Osteoblast (primary cell): ENCODE measurements at regions not wholly inside any gene's neighbourhood (a gene's known extent, or its start where the extent isn't known, plus 50 kb on each side); places are given as distances from the start of the nearest gene placed in this dataset.
"Not testable (repeated sequence)": the region's sequence is repeated elsewhere in the genome, so short reads cannot be mapped to it uniquely, and the experiment has no call there.

Experiments used
- DNase-seq: peaks from one replicate; pipeline ENCODE4 v3.0.0; 2011; ENCODE audit warnings: low spot score, mixed read lengths; ENCODE audit not compliant: insufficient read length; ENCODE audit errors: missing footprints
- H2AFZ ChIP-seq: 2 replicates; pipeline ENCODE4 v1.6.0; 2011; ENCODE audit warnings: mild to moderate bottlenecking, low read length
- H3K27ac ChIP-seq: 2 replicates; pipeline ENCODE4 v1.5.1; 2011; ENCODE audit warnings: mild to moderate bottlenecking, low read depth, low read length, moderate library complexity
- H3K27me3 ChIP-seq: 2 replicates; pipeline ENCODE4 v1.6.0; 2012; ENCODE audit warnings: mild to moderate bottlenecking, control low read depth, inconsistent platforms, low read length, moderate library complexity; ENCODE audit not compliant: insufficient read depth
- H3K36me3 ChIP-seq: 2 replicates; pipeline ENCODE4 v1.5.1; 2011; ENCODE audit warnings: mild to moderate bottlenecking, low read length, control low read depth, moderate library complexity; ENCODE audit not compliant: insufficient read depth
- H3K4me1 ChIP-seq: 2 replicates; pipeline ENCODE4 v1.5.1; 2011; ENCODE audit warnings: mild to moderate bottlenecking, low read length, control low read depth, moderate library complexity; ENCODE audit not compliant: insufficient read depth
- H3K4me2 ChIP-seq: 2 replicates; pipeline ENCODE4 v1.6.0; 2011; ENCODE audit warnings: mild to moderate bottlenecking, low read length; ENCODE audit not compliant: insufficient read depth
- H3K4me3 ChIP-seq: fragments of 200-600 bp; sonication (generic); 3 replicates; pipeline ENCODE4 v1.5.1; 2012; ENCODE audit warnings: mild to moderate bottlenecking, low read length, inconsistent platforms; ENCODE audit not compliant: insufficient read depth
- H3K79me2 ChIP-seq: 2 replicates; pipeline ENCODE4 v1.6.0; 2012; ENCODE audit warnings: mild to moderate bottlenecking, low read length, control low read depth, inconsistent platforms; ENCODE audit not compliant: insufficient read depth
- H3K9me3 ChIP-seq: 2 replicates; pipeline ENCODE4 v1.5.1; 2011; ENCODE audit warnings: low read depth, low read length, control low read depth
- H4K20me1 ChIP-seq: 2 replicates; pipeline ENCODE4 v1.6.0; 2012; ENCODE audit warnings: mild to moderate bottlenecking, low read length, control low read depth; ENCODE audit not compliant: insufficient read depth
- CTCF ChIP-seq: IDR thresholded peaks from 2 replicates; pipeline ENCODE4 v1.5.1; 2011; ENCODE audit warnings: mild to moderate bottlenecking, low read depth, low read length, moderate library complexity; ENCODE audit errors: extremely low read depth

GRCh38 chr4:125649452-125649851 is 334.7 kb downstream of the FAT4 start:
- TF ChIP-seq CTCF = no peak
- H3K4me3 ChIP-seq = no peak overlapping the region
- no peaks in the 10 kb centered on the region for H3K79me2 ChIP-seq
- H3K27ac ChIP-seq = no peak overlapping the region
- no peak overlapping the region for H3K4me2 ChIP-seq
- H3K9me3 ChIP-seq = no peaks in the 10 kb centered on the region
- no peaks in the 10 kb centered on the region for H4K20me1 ChIP-seq
- no peak overlapping the region for H2AFZ ChIP-seq
- no peak for DNase-seq
- H3K27me3 ChIP-seq = no peaks in the 10 kb centered on the region
- no peaks in the 10 kb centered on the region for H3K4me1 ChIP-seq
- H3K36me3 ChIP-seq = no peaks in the 10 kb centered on the region

GRCh38 chr4:125650557-125650956 is 335.8 kb downstream of the FAT4 start:
- no peaks in the 10 kb centered on the region for H4K20me1 ChIP-seq
- no peaks in the 10 kb centered on the region for H3K4me1 ChIP-seq
- peak; percentile 35 for DNase-seq
- H3K27me3 ChIP-seq = no peaks in the 10 kb centered on the region
- no peak overlapping the region for H3K4me2 ChIP-seq
- H3K4me3 ChIP-seq = no peak overlapping the region
- no peak for TF ChIP-seq CTCF
- H3K27ac ChIP-seq = no peak overlapping the region
- no peaks in the 10 kb centered on the region for H3K79me2 ChIP-seq
- no peak overlapping the region for H2AFZ ChIP-seq
- H3K36me3 ChIP-seq = no peaks in the 10 kb centered on the region
- no peaks in the 10 kb centered on the region for H3K9me3 ChIP-seq

- not testable (repeated sequence) for H3K27me3 ChIP-seq, H2AFZ ChIP-seq, DNase-seq, H4K20me1 ChIP-seq, H3K27ac ChIP-seq, H3K4me3 ChIP-seq, H3K4me1 ChIP-seq, H3K9me3 ChIP-seq, H3K36me3 ChIP-seq, H3K79me2 ChIP-seq, H3K4me2 ChIP-seq
These were observed 337.1 kb downstream of the FAT4 start for GRCh38 chr4:125651707-125652357.

GRCh38 chr4:125658773-125659172 is 344.0 kb downstream of the FAT4 start:
- Histone ChIP-seq H3K4me2 (no peak overlapping the region), H3K4me3 (no peak overlapping the region), H2AFZ (no peak overlapping the region), H3K36me3 (no peaks in the 10 kb centered on the region), H3K27ac (no peak overlapping the region), H3K27me3 (no peaks in the 10 kb centered on the region), H3K79me2 (no peaks in the 10 kb centered on the region), H3K9me3 (no peaks in the 10 kb centered on the region), H3K4me1 (no peaks in the 10 kb centered on the region), H4K20me1 (no peaks in the 10 kb centered on the region)
- TF ChIP-seq CTCF = no peak
- DNase-seq = no peak
